Eye (tissue), 1 donor: ENCODE measurements at regions not wholly inside any gene's neighbourhood (a gene's known extent, or its start where the extent isn't known, plus 50 kb on each side); places are given as distances from the start of the nearest gene placed in this dataset.
"Not testable (repeated sequence)": the region's sequence is repeated elsewhere in the genome, so short reads cannot be mapped to it uniquely, and the experiment has no call there.

ENCODE experiments used
- DNase-seq: peaks from one replicate; pipeline ENCODE4 v3.0.0-alpha.2; 2015

DNA sequence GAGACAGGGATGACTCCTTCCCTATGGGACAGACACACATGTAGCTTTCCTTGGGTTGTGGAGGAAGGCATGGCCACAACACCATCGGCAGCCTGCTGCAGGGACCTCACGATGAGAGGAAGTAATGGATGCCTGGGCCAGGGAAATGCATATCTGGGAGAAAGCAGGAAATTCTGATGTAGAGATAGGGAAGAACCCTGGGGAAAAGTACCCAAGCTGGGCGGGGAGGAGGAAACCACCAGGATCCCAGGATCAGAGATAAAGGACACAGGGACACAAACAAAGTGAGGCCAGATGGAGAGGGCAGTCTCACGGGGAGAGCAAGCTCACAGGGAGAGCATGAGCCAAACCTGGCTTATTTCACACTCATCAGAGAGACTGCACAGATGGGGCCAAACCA lies 294.7 kb upstream of the TEKT4 start:
- not testable (repeated sequence) for DNase-seq

- peak; percentile 4 for DNase-seq
Measured at GRCh38 chr2:94577160-94577559, 294.1 kb upstream of the TEKT4 start.

GRCh38 chr2:94579221-94579620 lies 292.0 kb upstream of the TEKT4 start:
- DNase-seq = not testable (repeated sequence)

GRCh38 chr2:94583081-94583723 lies 288.0 kb upstream of the TEKT4 start:
- not testable (repeated sequence) for DNase-seq

GRCh38 chr2:94584569-94584968 lies 286.7 kb upstream of the TEKT4 start:
- not testable (repeated sequence) for DNase-seq

- peak; percentile 11 for DNase-seq
Measured at GRCh38 chr2:94586032-94586982, 284.9 kb upstream of the TEKT4 start.

DNA sequence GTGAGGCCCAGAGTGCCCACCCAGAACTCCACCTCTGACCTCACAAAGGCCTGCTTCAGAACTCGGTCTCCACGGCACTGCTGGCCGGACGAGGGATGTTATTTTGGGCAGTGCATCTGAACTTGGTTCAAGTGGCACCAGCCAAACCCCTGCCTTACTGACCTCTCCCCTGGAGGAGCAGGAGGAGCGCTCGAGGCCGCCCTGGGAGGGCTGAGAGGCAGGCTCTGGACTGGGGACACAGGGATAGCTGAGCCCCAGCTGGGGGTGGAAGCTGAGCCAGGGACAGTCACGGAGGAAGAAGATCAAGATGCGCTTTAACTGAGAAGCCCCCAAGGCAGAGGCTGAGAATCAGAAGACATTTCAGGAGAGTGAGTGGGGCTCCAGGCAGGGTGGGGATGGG lies 284.2 kb upstream of the TEKT4 start:
- DNase-seq = not testable (repeated sequence)

DNA sequence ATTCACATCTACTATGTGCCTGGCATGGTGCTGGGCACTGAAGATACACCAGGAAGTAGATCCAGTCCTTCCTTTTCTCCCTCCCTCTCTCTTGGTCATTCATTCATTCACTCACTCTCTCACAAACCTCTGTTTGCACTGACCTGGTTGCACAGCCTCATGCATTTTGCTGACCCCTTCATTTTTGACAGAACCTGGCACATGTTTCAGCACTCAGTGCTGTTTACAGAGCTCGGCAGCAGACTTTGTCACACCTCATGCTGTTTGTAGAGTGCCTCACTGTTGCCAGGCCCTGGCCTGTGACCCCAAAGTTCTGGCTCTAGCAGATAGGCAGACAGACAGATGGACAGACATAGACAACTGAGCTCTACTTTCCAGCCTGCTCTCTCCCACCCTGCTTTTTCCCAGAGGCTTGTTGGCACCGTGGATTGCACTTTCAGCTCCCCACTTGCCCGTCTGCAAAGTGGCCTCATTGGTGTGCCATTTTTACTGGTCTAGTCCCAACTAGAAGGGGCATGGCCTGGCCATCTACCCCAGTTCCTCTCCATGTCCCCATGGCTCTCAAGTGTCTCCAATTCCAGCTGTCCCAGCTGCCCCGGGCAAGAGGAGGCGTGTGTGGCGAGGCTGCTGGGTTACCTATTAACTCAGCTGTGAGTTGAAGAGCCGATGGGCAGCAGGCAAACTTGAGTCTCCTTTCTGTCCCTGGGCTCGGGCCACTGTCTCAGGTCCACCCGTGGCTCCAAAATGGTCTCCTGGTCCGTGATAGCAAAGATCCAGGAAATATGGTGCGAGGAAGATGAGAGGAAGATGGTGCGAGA lies 277.0 kb upstream of the TEKT4 start:
- DNase-seq = not testable (repeated sequence)

GRCh38 chr2:94595956-94596355 lies 275.3 kb upstream of the TEKT4 start:
- not testable (repeated sequence) for DNase-seq

DNA sequence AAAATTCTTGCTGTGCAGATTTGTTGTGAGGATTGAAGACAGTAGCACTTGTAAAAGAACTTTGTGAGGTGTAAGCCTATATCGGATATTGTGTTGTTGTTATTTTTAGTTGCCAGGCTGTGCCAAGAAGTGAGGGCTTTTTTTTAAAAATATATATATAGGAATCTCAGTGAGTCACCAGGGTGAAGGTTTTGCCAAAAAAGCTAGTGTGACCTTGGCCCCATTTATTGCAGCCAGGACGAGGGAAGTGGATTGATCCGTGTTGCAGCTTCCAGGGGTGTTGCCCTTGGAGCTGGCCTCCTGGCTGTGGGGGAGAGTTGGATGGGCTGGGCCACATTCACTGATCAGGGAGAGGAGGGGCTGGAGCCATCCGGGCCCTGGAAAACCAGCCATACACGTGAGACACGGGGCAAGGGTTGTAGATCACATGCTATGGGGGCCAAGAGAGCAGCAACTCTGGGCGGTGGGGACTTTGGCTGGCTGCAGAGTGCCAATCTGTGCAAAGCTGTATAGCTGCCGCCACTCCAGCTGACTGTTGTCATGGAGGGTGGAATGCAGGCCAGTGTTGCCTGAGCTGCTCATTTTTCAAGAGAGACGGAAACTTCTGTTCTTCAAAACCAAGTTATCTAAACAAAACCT lies 273.0 kb upstream of the TEKT4 start:
- DNase-seq = not testable (repeated sequence)

DNA sequence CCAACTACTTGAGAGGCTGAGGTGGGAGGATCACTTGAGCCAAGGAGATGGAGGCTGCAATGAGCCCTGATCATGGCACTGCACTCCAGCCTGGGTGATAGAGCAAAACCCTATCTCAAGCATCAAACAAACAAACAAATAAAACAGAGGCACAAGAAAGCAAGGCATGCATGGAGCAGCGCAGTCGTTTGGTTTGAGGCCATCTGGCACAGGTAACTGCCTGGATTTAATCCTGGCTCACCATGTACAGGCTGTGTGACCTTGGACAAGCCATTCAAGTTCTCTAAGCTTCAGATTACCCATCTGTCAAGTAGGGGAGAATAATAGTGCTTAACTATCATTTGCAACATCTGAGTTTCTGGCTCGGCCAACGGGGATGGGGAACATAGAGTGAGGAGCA lies 270.3 kb upstream of the TEKT4 start:
- not testable (repeated sequence) for DNase-seq

DNA sequence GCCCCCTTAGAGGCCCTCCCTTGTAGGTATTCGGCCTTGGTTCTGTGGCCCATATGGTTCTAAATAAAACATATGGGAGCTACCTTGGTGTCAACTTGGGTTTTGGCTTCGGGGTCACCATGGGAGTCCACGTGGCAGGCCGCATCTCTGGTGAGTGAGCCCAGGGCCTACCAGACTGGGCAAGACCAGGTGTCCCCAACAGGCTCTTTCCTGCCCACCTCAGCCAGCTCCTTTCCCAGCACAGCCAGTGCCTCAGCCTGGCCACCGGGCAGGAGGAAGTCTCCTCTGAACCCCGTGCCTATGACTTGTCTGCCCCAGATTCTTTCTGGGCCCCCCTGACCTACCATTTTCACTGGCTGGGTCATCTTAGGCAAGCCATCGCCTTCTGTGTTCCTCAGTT lies 268.8 kb upstream of the TEKT4 start:
- DNase-seq = no peak

DNA sequence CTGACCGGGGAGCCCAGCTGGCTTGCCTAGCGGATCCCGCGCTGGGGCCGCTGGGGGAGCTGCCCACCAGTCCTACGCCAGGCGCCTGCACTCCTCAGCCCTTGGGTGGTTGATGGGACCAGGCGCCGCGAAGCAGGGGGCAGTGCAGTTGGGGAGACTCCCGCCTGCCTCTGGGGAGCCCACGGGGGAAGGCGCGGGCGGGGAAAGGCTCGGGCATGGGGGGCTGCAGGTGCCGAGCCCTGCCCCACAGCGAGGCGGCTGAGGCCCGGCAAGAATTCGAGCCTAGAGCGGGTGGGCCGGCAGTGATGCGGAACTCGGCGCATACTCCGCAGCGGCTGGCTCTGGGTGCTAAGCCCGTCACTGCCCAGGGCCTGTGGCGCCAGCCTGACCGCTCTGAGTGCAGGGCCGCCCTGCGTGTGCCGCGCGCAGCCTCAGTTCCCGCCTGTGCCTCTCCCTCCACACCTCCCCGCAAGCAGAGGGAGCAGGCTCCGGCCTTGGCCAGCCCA lies 249.1 kb upstream of the TEKT4 start:
- DNase-seq = peak; percentile 8

DNA sequence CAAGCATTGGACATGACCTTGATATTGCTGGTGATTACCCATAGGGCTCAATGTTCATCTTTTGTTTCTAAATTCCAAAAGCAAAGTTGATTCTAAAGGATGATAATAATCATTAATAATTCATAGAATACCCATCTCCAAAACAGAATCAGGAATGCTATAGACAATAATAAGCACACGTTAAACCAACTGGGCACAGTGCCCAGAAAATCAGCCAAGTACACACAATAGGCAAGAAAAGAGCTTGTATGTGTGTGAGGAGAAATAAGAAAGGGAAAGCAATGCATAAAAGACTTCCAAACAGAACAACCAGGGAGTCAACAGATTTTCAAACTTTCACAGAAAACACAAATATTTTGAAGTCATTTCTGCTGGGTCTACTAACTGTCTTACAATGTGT lies 242.3 kb upstream of the TEKT4 start:
- DNase-seq = not testable (repeated sequence)

- DNase-seq = not testable (repeated sequence)
Measured at GRCh38 chr2:94641397-94641796, 229.8 kb upstream of the TEKT4 start.

DNA sequence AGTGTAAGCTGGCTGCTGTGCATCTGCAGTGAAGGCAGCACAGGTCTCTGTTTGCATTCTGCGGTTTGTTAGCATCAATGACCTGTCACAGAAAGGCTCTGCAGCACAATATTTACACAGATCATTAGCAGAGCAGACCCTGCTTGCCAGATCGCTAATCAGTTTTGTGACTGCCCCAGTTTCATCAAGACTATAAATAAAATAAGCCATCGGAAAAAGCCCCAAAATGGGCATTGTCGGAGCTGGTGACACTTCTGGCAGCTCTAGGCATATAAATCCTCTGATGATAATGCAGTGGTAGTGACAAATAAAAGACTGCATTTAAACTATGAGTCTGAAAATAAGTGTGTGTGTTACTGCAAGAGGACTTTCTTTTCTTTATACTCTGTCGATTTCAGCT lies 219.1 kb upstream of the TEKT4 start:
- peak; percentile 13 for DNase-seq

- DNase-seq = peak; percentile 72
Measured at GRCh38 chr2:94669858-94670257, 201.4 kb upstream of the TEKT4 start.

GRCh38 chr2:94694236-94694635 lies 177.0 kb upstream of the TEKT4 start:
- DNase-seq = not testable (repeated sequence)

DNA sequence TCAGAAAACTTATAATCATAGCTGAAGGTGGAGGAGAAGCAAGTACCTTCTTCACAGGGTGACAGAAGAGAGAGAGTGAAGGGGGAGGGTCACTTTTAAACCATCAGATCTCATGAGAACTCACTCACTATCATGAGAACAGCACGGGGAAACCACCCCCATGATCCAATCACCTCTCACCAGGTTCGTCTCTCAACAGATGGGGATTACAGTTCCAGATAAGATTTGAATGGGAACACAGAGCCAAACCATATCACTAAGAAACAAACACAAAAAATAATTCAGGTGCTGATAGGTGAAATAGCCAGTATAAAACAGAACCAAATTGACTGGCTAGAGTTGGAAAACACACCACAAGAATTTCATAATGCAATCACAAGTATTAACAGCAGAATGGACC lies 162.2 kb upstream of the TEKT4 start:
- DNase-seq = not testable (repeated sequence)

- DNase-seq = no peak
Measured at GRCh38 chr2:94725543-94725942, 145.7 kb upstream of the TEKT4 start.

- peak; percentile 48 for DNase-seq
Measured at GRCh38 chr2:94735536-94735935, 135.7 kb upstream of the TEKT4 start.

DNA sequence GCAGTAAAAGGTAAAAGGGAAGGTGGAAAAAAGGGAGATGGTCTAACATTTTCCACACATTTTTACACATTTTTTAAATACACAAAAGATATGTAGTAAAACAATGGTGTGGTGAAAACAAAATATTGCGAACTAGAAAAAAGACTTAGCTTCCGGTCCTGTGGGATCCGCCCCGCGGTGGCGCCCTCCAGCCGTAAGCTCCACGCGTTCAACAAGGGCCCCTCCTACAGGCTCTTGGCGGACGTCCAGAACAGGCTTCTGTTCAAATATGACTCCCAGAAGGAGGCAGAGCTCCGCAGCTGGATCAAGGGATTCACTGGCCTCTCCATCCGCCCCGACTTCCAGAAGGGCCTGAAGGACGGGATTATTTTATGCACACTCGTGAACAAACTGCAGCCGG lies 134.1 kb upstream of the TEKT4 start:
- not testable (repeated sequence) for DNase-seq
